H9 (cell line): ENCODE measurements at regions not wholly inside any gene's neighbourhood (a gene's known extent, or its start where the extent isn't known, plus 50 kb on each side); places are given as distances from the start of the nearest gene placed in this dataset.

Experiments
- DNase-seq: peaks from one replicate; pipeline ENCODE4 v3.0.0-alpha.2; 2017
- H2AFZ ChIP-seq: one replicate; pipeline ENCODE4 v1.6.1; 2013; ENCODE audit warnings: mild to moderate bottlenecking, low read length, control low read depth, moderate library complexity
- H2AK5ac ChIP-seq: 2 replicates; pipeline ENCODE4 v1.6.1; 2013; ENCODE audit warnings: low read length, control low read depth, mixed read lengths; ENCODE audit not compliant: insufficient read length
- H2BK120ac ChIP-seq: one replicate; pipeline ENCODE4 v1.6.1; 2013; ENCODE audit warnings: low read depth, mild to moderate bottlenecking, low read length, control low read depth, inconsistent platforms; ENCODE audit not compliant: poor library complexity, severe bottlenecking
- H2BK12ac ChIP-seq: 2 replicates; pipeline ENCODE4 v1.6.1; 2013; ENCODE audit warnings: low read length, control low read depth, mixed read lengths, low read depth; ENCODE audit not compliant: insufficient read length
- H2BK15ac ChIP-seq: 2 replicates; pipeline ENCODE4 v1.6.1; 2013; ENCODE audit warnings: low read depth, low read length, control low read depth
- H2BK20ac ChIP-seq: one replicate; pipeline ENCODE4 v1.6.1; 2013; ENCODE audit warnings: low read depth, mild to moderate bottlenecking, low read length, control low read depth, inconsistent platforms; ENCODE audit not compliant: poor library complexity, severe bottlenecking
- H2BK5ac ChIP-seq: 2 replicates; pipeline ENCODE4 v1.6.1; 2013; ENCODE audit warnings: low read length, control low read depth, mixed read lengths; ENCODE audit not compliant: insufficient read length
- H3K14ac ChIP-seq: 2 replicates; pipeline ENCODE4 v1.6.1; 2013; ENCODE audit warnings: low read length, control low read depth; ENCODE audit not compliant: insufficient read depth
- H3K18ac ChIP-seq: 2 replicates; pipeline ENCODE4 v1.6.1; 2013; ENCODE audit warnings: low read depth, mild to moderate bottlenecking, mixed read lengths, low read length, control low read depth; ENCODE audit not compliant: insufficient read length
- H3K23ac ChIP-seq: 2 replicates; pipeline ENCODE4 v1.6.1; 2013; ENCODE audit warnings: low read length, control low read depth, mixed read lengths, low read depth; ENCODE audit not compliant: insufficient read length
- H3K23me2 ChIP-seq: 2 replicates; pipeline ENCODE4 v1.6.1; 2013; ENCODE audit warnings: low read depth, mild to moderate bottlenecking, mixed read lengths, low read length, control low read depth; ENCODE audit not compliant: insufficient read length, poor library complexity, severe bottlenecking
- H3K27ac ChIP-seq: 2 replicates; pipeline ENCODE4 v1.5.1; 2013; ENCODE audit warnings: low read length, control low read depth, mixed read lengths, low read depth; ENCODE audit not compliant: insufficient read length
- H3K27me3 ChIP-seq: 2 replicates; pipeline ENCODE4 v1.6.1; 2013; ENCODE audit warnings: low read length, control low read depth, inconsistent platforms; ENCODE audit not compliant: insufficient read depth
- H3K4ac ChIP-seq: 2 replicates; pipeline ENCODE4 v1.6.1; 2013; ENCODE audit warnings: low read depth, mild to moderate bottlenecking, control low read depth, inconsistent platforms, low read length, moderate library complexity
- H3K4me1 ChIP-seq: 2 replicates; pipeline ENCODE4 v1.6.1; 2013; ENCODE audit warnings: low read length, control low read depth, inconsistent platforms; ENCODE audit not compliant: insufficient read depth
- H3K4me2 ChIP-seq: 2 replicates; pipeline ENCODE4 v1.6.1; 2013; ENCODE audit warnings: low read length, control low read depth, mixed read lengths; ENCODE audit not compliant: insufficient read length, insufficient read depth
- H3K56ac ChIP-seq: 2 replicates; pipeline ENCODE4 v1.6.1; 2013; ENCODE audit warnings: low read depth, mild to moderate bottlenecking, mixed read lengths, low read length, control low read depth; ENCODE audit not compliant: insufficient read length
- H3K79me1 ChIP-seq: 2 replicates; pipeline ENCODE4 v1.6.1; 2013; ENCODE audit warnings: low read depth, mild to moderate bottlenecking, moderate library complexity, low read length, control low read depth, inconsistent platforms; ENCODE audit not compliant: insufficient read depth, poor library complexity, severe bottlenecking
- H3K79me2 ChIP-seq: 2 replicates; pipeline ENCODE4 v1.6.1; 2013; ENCODE audit warnings: low read length, control low read depth, inconsistent platforms; ENCODE audit not compliant: insufficient read depth
- H3K9ac ChIP-seq: 2 replicates; pipeline ENCODE4 v1.6.1; 2013; ENCODE audit warnings: low read length, control low read depth, mixed read lengths; ENCODE audit not compliant: insufficient read length; ENCODE audit errors: extremely low read depth
- H3K9me3 ChIP-seq: one replicate; pipeline ENCODE4 v1.6.1; 2013; ENCODE audit warnings: low read depth, low read length, inconsistent platforms; ENCODE audit not compliant: control insufficient read depth
- H3T11ph ChIP-seq: one replicate; pipeline ENCODE4 v1.6.1; 2013; ENCODE audit warnings: mild to moderate bottlenecking, low read length, control low read depth, inconsistent platforms
- H4K20me1 ChIP-seq: one replicate; pipeline ENCODE4 v1.6.1; 2013; ENCODE audit not compliant: control insufficient read depth, insufficient read length, insufficient read depth
- H4K5ac ChIP-seq: 2 replicates; pipeline ENCODE4 v1.6.1; 2013; ENCODE audit warnings: low read depth, mild to moderate bottlenecking, mixed read lengths, low read length, control low read depth; ENCODE audit not compliant: insufficient read length
- H4K8ac ChIP-seq: replicated peaks from 2 replicates; pipeline ENCODE4 v1.6.1; 2013; ENCODE audit warnings: low read length, control low read depth, mixed read lengths, low read depth; ENCODE audit not compliant: insufficient read length
- H4K91ac ChIP-seq: 2 replicates; pipeline ENCODE4 v1.6.1; 2013; ENCODE audit warnings: low read depth, mild to moderate bottlenecking, moderate library complexity, mixed read lengths, low read length, control low read depth; ENCODE audit not compliant: insufficient read length
- H3K27ac Mint-ChIP-seq, 3 experiments: 2 replicates in 2 of 3; 3 replicates in 1 of 3; pipeline ENCODE4 v1.8.0; 2020 to 2021; ENCODE audit warnings: mixed read lengths in 3 of 3, mild to moderate bottlenecking in 1 of 3, moderate library complexity in 1 of 3
- H3K27me3 Mint-ChIP-seq: 2 replicates; pipeline ENCODE4 v1.8.0; 2021; ENCODE audit warnings: low read depth, mild to moderate bottlenecking, moderate library complexity, mixed read lengths
- H3K36me3 Mint-ChIP-seq, 3 experiments: 2 replicates in 2 of 3; 3 replicates in 1 of 3; pipeline ENCODE4 v1.8.0; 2020 to 2021; ENCODE audit warnings: low read depth in 3 of 3, mixed read lengths in 3 of 3; ENCODE audit not compliant: insufficient read depth in 1 of 3
- H3K4me1 Mint-ChIP-seq, 2 experiments: 2 replicates each; pipeline ENCODE4 v1.8.0; 2020; ENCODE audit warnings: mixed read lengths in 2 of 2
- H3K4me3 Mint-ChIP-seq, 2 experiments: 2 replicates in 1 of 2; 3 replicates in 1 of 2; pipeline ENCODE4 v1.8.0; 2020 to 2021; ENCODE audit warnings: mild to moderate bottlenecking in 2 of 2, mixed read lengths in 2 of 2, moderate library complexity in 1 of 2
- H3K9me3 Mint-ChIP-seq, 2 experiments: 2 replicates in 1 of 2; 3 replicates in 1 of 2; pipeline ENCODE4 v1.8.0; 2020; ENCODE audit warnings: mild to moderate bottlenecking in 2 of 2, mixed read lengths in 2 of 2, moderate library complexity in 1 of 2
- TF ChIP-seq, protein P1 (sequence below): fragments of 200-600 bp; sonication (generic); conservative IDR thresholded peaks from 3 replicates; pipeline ENCODE4 v1.8.0; 2021; ENCODE audit warnings: antibody characterized with exemption, mild to moderate bottlenecking

DNA sequence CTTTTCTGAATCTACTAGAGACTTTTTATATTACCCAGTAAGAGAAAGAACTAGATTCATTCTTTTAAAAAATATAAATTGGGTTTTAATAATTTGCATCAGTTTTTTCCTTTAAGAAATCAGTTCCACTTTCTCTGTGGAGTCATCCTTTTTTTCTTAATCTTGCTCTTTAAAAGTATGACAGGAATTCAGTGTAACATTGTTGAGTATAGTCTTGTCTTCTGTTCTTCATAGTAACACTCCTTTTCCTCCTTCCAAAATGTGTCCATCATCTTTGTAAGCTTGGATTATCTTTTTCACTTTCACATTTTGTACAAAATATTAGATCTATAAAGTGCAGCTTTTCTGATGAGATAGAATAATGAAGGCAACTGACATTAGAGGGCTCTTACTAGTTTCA is 135.4 kb downstream of the HAUS1 start:
- no peak overlapping the region for H2AFZ ChIP-seq
- DNase-seq, result no peak
- peaks cover 2% of the 10 kb centered on the region for H3K79me1 ChIP-seq
- H3K4me2 ChIP-seq, result no peak overlapping the region
- Mint-ChIP-seq H3K4me3 (no peak overlapping the region), H3K4me1 (peaks cover 27 to 29% of the 10 kb centered on the region in 2 experiments), H3K36me3 (peaks cover 0 to 5% (median 3%) of the 10 kb centered on the region in 3 experiments; a peak in 3 of 7 replicates), H3K9me3 (no peaks in the 10 kb centered on the region), H3K27ac (no peak overlapping the region; a peak in 1 of 7 replicates), H3K27me3 (no peaks in the 10 kb centered on the region)
- no peak overlapping the region for H4K5ac ChIP-seq
- H4K91ac ChIP-seq, result no peak overlapping the region
- H2AK5ac ChIP-seq, result no peak overlapping the region
- no peak overlapping the region for H3K4ac ChIP-seq
- H3K23ac ChIP-seq, result no peak overlapping the region
- H3K9ac ChIP-seq, result no peak overlapping the region
- H3K23me2 ChIP-seq, result no peaks in the 10 kb centered on the region
- TF ChIP-seq, protein P1, sequence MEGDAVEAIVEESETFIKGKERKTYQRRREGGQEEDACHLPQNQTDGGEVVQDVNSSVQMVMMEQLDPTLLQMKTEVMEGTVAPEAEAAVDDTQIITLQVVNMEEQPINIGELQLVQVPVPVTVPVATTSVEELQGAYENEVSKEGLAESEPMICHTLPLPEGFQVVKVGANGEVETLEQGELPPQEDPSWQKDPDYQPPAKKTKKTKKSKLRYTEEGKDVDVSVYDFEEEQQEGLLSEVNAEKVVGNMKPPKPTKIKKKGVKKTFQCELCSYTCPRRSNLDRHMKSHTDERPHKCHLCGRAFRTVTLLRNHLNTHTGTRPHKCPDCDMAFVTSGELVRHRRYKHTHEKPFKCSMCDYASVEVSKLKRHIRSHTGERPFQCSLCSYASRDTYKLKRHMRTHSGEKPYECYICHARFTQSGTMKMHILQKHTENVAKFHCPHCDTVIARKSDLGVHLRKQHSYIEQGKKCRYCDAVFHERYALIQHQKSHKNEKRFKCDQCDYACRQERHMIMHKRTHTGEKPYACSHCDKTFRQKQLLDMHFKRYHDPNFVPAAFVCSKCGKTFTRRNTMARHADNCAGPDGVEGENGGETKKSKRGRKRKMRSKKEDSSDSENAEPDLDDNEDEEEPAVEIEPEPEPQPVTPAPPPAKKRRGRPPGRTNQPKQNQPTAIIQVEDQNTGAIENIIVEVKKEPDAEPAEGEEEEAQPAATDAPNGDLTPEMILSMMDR, result no peak
- no peaks in the 10 kb centered on the region for H3K9me3 ChIP-seq
- H2BK120ac ChIP-seq, result no peak overlapping the region
- no peaks in the 10 kb centered on the region for H3K27me3 ChIP-seq
- no peak overlapping the region for H2BK5ac ChIP-seq
- H4K20me1 ChIP-seq, result no peaks in the 10 kb centered on the region
- no peak overlapping the region for H4K8ac ChIP-seq
- H3K4me1 ChIP-seq, result no peaks in the 10 kb centered on the region
- H3T11ph ChIP-seq, result no peak overlapping the region
- H2BK20ac ChIP-seq, result no peak overlapping the region
- H3K56ac ChIP-seq, result no peak overlapping the region
- H3K14ac ChIP-seq, result no peak overlapping the region
- no peak overlapping the region for H3K27ac ChIP-seq
- no peak overlapping the region for H2BK15ac ChIP-seq
- H2BK12ac ChIP-seq, result no peak overlapping the region
- H3K18ac ChIP-seq, result no peak overlapping the region
- H3K79me2 ChIP-seq, result no peaks in the 10 kb centered on the region; the same call in 1 of the 2 replicates
